Neural progenitor cell (in vitro differentiated cells): ENCODE measurements at regions not wholly inside any gene's neighbourhood (a gene's known extent, or its start where the extent isn't known, plus 50 kb on each side); places are given as distances from the start of the nearest gene placed in this dataset.

ENCODE experiments used
- DNase-seq: peaks from one replicate; pipeline ENCODE4 v3.0.0-alpha.2; 2016; ENCODE audit warnings: low spot score
- H2AFZ ChIP-seq: fragments of 200-600 bp; sonication (generic); replicated peaks from 2 replicates; pipeline ENCODE4 v1.6.1; 2016; ENCODE audit warnings: antibody characterized with exemption
- H3F3A ChIP-seq: fragments of 200-600 bp; sonication (generic); 2 replicates; pipeline ENCODE4 v1.6.1; 2016; ENCODE audit warnings: antibody characterized with exemption, low read depth
- H3K27ac ChIP-seq: fragments of 200-600 bp; sonication (generic); 2 replicates; pipeline ENCODE4 v1.5.1; 2016; ENCODE audit warnings: mild to moderate bottlenecking
- H3K27me3 ChIP-seq: fragments of 200-600 bp; sonication (generic); 2 replicates; pipeline ENCODE4 v1.6.1; 2016; ENCODE audit warnings: mild to moderate bottlenecking, moderate library complexity
- H3K36me3 ChIP-seq: fragments of 200-600 bp; sonication (generic); 2 replicates; pipeline ENCODE4 v1.5.1; 2016
- H3K4me1 ChIP-seq: fragments of 200-600 bp; sonication (generic); 2 replicates; pipeline ENCODE4 v1.6.1; 2016; ENCODE audit warnings: mixed run types
- H3K4me2 ChIP-seq: fragments of 200-600 bp; sonication (generic); 2 replicates; pipeline ENCODE4 v1.6.1; 2016
- H3K4me3 ChIP-seq: fragments of 200-600 bp; sonication (generic); 2 replicates; pipeline ENCODE4 v1.5.1; 2016
- H3K79me2 ChIP-seq: fragments of 200-600 bp; sonication (generic); 2 replicates; pipeline ENCODE4 v1.6.1; 2016; ENCODE audit warnings: low read depth
- H3K9ac ChIP-seq: fragments of 200-600 bp; sonication (generic); 2 replicates; pipeline ENCODE4 v1.6.1; 2016
- H3K9me3 ChIP-seq: fragments of 200-600 bp; sonication (generic); 2 replicates; pipeline ENCODE4 v1.5.1; 2016; ENCODE audit warnings: low read depth
- H4K20me1 ChIP-seq: fragments of 200-600 bp; sonication (generic); 2 replicates; pipeline ENCODE4 v1.6.1; 2016; ENCODE audit warnings: low read depth
- H3K27ac Mint-ChIP-seq: 3 replicates; pipeline ENCODE4 v1.8.0; 2021; ENCODE audit warnings: mixed read lengths
- H3K27me3 Mint-ChIP-seq: 2 replicates; pipeline ENCODE4 v1.8.0; 2022; ENCODE audit warnings: low read depth, mild to moderate bottlenecking, inconsistent platforms, moderate library complexity, mixed read lengths; ENCODE audit not compliant: insufficient read depth
- H3K36me3 Mint-ChIP-seq: 3 replicates; pipeline ENCODE4 v1.8.0; 2021; ENCODE audit warnings: mixed read lengths
- H3K4me1 Mint-ChIP-seq: 3 replicates; pipeline ENCODE4 v1.8.0; 2021; ENCODE audit warnings: mixed read lengths
- H3K4me3 Mint-ChIP-seq: 3 replicates; pipeline ENCODE4 v1.8.0; 2021; ENCODE audit warnings: mild to moderate bottlenecking, moderate library complexity, mixed read lengths
- H3K9me3 Mint-ChIP-seq: 3 replicates; pipeline ENCODE4 v1.8.0; 2020; ENCODE audit warnings: mixed read lengths
- EZH2 ChIP-seq: fragments of 200-600 bp; sonication (generic); IDR thresholded peaks from 2 replicates; pipeline ENCODE4 v1.6.1; 2017; ENCODE audit warnings: antibody characterized with exemption, mild to moderate bottlenecking, moderate library complexity
- EZH2phosphoT487 ChIP-seq: fragments of 200-600 bp; sonication (generic); IDR thresholded peaks from 2 replicates; pipeline ENCODE4 v1.6.1; 2017; ENCODE audit warnings: antibody characterized with exemption
- TF ChIP-seq, protein P1 (sequence below): fragments of 200-600 bp; sonication (generic); IDR thresholded peaks from 2 replicates; pipeline ENCODE4 v1.5.1; 2017; ENCODE audit warnings: antibody characterized with exemption, mild to moderate bottlenecking

DNA sequence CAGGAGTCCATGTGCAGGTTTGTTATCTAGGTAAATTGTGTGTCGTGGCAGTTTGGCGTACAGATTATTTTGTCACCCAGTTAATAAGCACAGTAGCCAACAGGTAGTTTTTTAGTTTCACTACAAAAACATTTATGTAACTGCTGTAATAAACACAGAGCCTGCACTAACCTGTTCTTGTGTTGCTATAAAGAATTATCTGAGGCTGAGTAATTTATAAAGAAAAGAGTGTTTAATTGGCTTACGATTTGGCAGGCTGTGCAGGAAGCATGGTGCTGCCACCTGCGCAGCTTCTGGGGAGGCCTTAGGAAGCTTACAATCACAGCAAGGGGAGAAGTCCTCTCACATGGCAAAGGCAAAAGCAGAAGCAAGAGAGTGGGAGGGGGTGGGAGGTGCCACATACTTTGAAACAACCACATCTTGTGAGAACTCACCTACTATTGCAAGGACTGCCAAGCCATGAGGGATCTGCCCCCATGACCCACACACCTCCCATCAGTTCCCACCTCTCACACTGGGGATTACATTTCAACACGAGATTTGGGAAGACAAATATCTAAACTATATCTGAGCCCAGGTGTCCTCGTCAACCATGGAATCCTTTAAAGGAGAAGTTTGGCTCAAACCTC, 266.4 kb upstream of the GRIP1 start:
- H3K27ac ChIP-seq: no peak overlapping the region
- Mint-ChIP-seq H3K4me1 (peaks cover 19% of the 10 kb centered on the region), H3K27ac (no peak overlapping the region), H3K4me3 (no peak overlapping the region), H3K36me3 (no peaks in the 10 kb centered on the region), H3K9me3 (no peaks in the 10 kb centered on the region), H3K27me3 (no peaks in the 10 kb centered on the region)
- no peaks in the 10 kb centered on the region for H3K9me3 ChIP-seq
- H3K36me3 ChIP-seq: no peaks in the 10 kb centered on the region
- no peak overlapping the region for H3K4me3 ChIP-seq
- no peak overlapping the region for H3K4me2 ChIP-seq
- DNase-seq: no peak
- TF ChIP-seq, protein P1, sequence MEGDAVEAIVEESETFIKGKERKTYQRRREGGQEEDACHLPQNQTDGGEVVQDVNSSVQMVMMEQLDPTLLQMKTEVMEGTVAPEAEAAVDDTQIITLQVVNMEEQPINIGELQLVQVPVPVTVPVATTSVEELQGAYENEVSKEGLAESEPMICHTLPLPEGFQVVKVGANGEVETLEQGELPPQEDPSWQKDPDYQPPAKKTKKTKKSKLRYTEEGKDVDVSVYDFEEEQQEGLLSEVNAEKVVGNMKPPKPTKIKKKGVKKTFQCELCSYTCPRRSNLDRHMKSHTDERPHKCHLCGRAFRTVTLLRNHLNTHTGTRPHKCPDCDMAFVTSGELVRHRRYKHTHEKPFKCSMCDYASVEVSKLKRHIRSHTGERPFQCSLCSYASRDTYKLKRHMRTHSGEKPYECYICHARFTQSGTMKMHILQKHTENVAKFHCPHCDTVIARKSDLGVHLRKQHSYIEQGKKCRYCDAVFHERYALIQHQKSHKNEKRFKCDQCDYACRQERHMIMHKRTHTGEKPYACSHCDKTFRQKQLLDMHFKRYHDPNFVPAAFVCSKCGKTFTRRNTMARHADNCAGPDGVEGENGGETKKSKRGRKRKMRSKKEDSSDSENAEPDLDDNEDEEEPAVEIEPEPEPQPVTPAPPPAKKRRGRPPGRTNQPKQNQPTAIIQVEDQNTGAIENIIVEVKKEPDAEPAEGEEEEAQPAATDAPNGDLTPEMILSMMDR: no peak
- TF ChIP-seq EZH2 (no peak), EZH2phosphoT487 (no peak)
- H2AFZ ChIP-seq: no peak overlapping the region
- H3K9ac ChIP-seq: no peak overlapping the region
- no peaks in the 10 kb centered on the region for H3F3A ChIP-seq
- H4K20me1 ChIP-seq: no peaks in the 10 kb centered on the region
- H3K27me3 ChIP-seq: no peaks in the 10 kb centered on the region
- no peaks in the 10 kb centered on the region for H3K79me2 ChIP-seq
- H3K4me1 ChIP-seq: peaks cover 11% of the 10 kb centered on the region

DNA sequence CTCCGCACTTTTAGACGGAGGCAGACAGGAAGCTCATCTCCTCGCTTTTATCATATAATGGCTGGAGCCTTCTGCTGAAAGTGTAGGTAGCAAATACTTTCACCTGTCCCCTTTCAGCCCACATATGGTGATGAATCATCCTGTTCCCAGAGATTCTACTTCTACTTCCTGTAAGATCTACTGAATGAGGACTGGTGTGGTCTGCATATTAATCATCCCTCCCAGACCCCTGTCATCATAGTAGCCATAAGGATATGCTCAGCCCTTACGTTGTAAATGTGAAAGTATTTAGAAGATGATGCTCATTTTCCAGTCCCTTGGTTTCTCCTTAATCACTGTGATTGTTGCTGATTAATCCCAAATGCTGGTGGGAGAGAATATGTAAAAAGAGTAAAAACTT, 268.2 kb upstream of the GRIP1 start:
- Histone ChIP-seq H2AFZ (no peak overlapping the region), H3K79me2 (peaks cover 6% of the 10 kb centered on the region), H3F3A (no peaks in the 10 kb centered on the region), H3K9ac (no peak overlapping the region), H4K20me1 (peaks cover 4% of the 10 kb centered on the region), H3K27me3 (no peaks in the 10 kb centered on the region), H3K36me3 (no peaks in the 10 kb centered on the region), H3K4me1 (peaks cover 23% of the 10 kb centered on the region), H3K9me3 (no peaks in the 10 kb centered on the region), H3K27ac (no peak overlapping the region), H3K4me2 (no peak overlapping the region), H3K4me3 (no peak overlapping the region)
- H3K27ac Mint-ChIP-seq: no peak overlapping the region
- no peaks in the 10 kb centered on the region for H3K36me3 Mint-ChIP-seq
- peaks cover 18% of the 10 kb centered on the region for H3K4me1 Mint-ChIP-seq
- no peaks in the 10 kb centered on the region for H3K9me3 Mint-ChIP-seq
- TF ChIP-seq EZH2 (no peak), EZH2phosphoT487 (no peak)
- TF ChIP-seq, protein P1: no peak
- no peaks in the 10 kb centered on the region for H3K27me3 Mint-ChIP-seq
- H3K4me3 Mint-ChIP-seq: no peak overlapping the region
- no peak for DNase-seq

DNA sequence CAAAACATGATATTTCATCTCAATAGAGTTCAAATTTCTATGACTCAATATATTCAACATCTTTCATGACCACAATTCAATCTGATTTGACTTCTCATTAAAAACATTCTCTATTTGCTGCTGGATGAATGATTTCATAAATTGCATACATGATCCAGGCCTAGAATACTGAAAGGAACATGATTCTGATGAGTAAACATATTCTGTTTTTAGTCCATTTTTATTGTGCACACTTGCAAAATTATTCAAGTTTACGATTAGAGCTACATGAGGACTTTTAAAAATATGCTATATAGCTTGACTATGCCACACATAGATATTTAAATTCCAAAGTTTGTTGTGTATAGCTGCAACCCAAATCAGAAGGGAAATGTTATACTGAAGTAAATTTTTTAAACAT, 273.8 kb upstream of the GRIP1 start:
- Histone ChIP-seq H4K20me1 (peaks cover 8% of the 10 kb centered on the region), H3K36me3 (no peaks in the 10 kb centered on the region), H3K79me2 (peaks cover 13% of the 10 kb centered on the region), H3F3A (no peaks in the 10 kb centered on the region), H3K9me3 (no peaks in the 10 kb centered on the region), H3K9ac (no peak overlapping the region), H3K27ac (no peak overlapping the region), H3K4me2 (no peak overlapping the region), H3K4me1 (peaks cover 13% of the 10 kb centered on the region), H3K27me3 (no peaks in the 10 kb centered on the region), H3K4me3 (no peak overlapping the region), H2AFZ (no peak overlapping the region)
- H3K9me3 Mint-ChIP-seq: no peaks in the 10 kb centered on the region
- H3K4me3 Mint-ChIP-seq: no peak overlapping the region
- H3K27me3 Mint-ChIP-seq: no peaks in the 10 kb centered on the region
- no peaks in the 10 kb centered on the region for H3K36me3 Mint-ChIP-seq
- H3K4me1 Mint-ChIP-seq: peaks cover 5% of the 10 kb centered on the region
- no peak for DNase-seq
- no peak overlapping the region for H3K27ac Mint-ChIP-seq
- no peak for TF ChIP-seq EZH2
- TF ChIP-seq, protein P1: no peak
- TF ChIP-seq EZH2phosphoT487: no peak
